Neuron (in vitro differentiated cells): ENCODE measurements at regions not wholly inside any gene's neighbourhood (a gene's known extent, or its start where the extent isn't known, plus 50 kb on each side); places are given as distances from the start of the nearest gene placed in this dataset.

Source experiments
- H2AFZ ChIP-seq: one replicate; pipeline ENCODE4 v1.6.1; 2013; ENCODE audit warnings: low read depth, mild to moderate bottlenecking, inconsistent platforms, low read length, moderate library complexity
- H3K27me3 ChIP-seq: one replicate; pipeline ENCODE4 v1.6.1; 2013; ENCODE audit warnings: low read length; ENCODE audit not compliant: insufficient read depth
- H3K36me3 ChIP-seq: one replicate; pipeline ENCODE4 v1.6.1; 2013; ENCODE audit warnings: low read length; ENCODE audit not compliant: insufficient read depth
- H3K4me1 ChIP-seq: one replicate; pipeline ENCODE4 v1.6.1; 2013; ENCODE audit warnings: low read length; ENCODE audit not compliant: insufficient read depth
- H3K4me3 ChIP-seq: 2 replicates; pipeline ENCODE4 v1.5.1; 2013; ENCODE audit warnings: mild to moderate bottlenecking, low read length, moderate library complexity
- H3K9me3 ChIP-seq: one replicate; pipeline ENCODE4 v1.6.1; 2013; ENCODE audit warnings: low read length

- Histone ChIP-seq H2AFZ (no peak overlapping the region), H3K27me3 (no peaks in the 10 kb centered on the region), H3K4me3 (no peak overlapping the region), H3K4me1 (no peaks in the 10 kb centered on the region), H3K9me3 (no peaks in the 10 kb centered on the region), H3K36me3 (no peaks in the 10 kb centered on the region)
Measured at GRCh38 chr13:47121092-47121763, 224.4 kb upstream of the HTR2A start.

GRCh38 chr13:47120282-47120681, 223.4 kb upstream of the HTR2A start:
- H3K9me3 ChIP-seq = no peaks in the 10 kb centered on the region
- no peaks in the 10 kb centered on the region for H3K36me3 ChIP-seq
- H2AFZ ChIP-seq = no peak overlapping the region
- H3K4me3 ChIP-seq = no peak overlapping the region
- no peaks in the 10 kb centered on the region for H3K4me1 ChIP-seq
- H3K27me3 ChIP-seq = no peaks in the 10 kb centered on the region

- Histone ChIP-seq H3K4me1 (no peaks in the 10 kb centered on the region), H3K9me3 (no peaks in the 10 kb centered on the region), H3K36me3 (no peaks in the 10 kb centered on the region), H3K4me3 (no peak overlapping the region), H3K27me3 (no peaks in the 10 kb centered on the region), H2AFZ (no peak overlapping the region)
Measured at GRCh38 chr13:47119575-47120235, 222.9 kb upstream of the HTR2A start.

GRCh38 chr13:47117268-47117667, 220.4 kb upstream of the HTR2A start:
- H3K36me3 ChIP-seq = no peaks in the 10 kb centered on the region
- H3K4me3 ChIP-seq = no peak overlapping the region
- H3K4me1 ChIP-seq = no peaks in the 10 kb centered on the region
- no peak overlapping the region for H2AFZ ChIP-seq
- no peaks in the 10 kb centered on the region for H3K9me3 ChIP-seq
- H3K27me3 ChIP-seq = no peaks in the 10 kb centered on the region

- Histone ChIP-seq H3K4me1 (no peaks in the 10 kb centered on the region), H2AFZ (no peak overlapping the region), H3K36me3 (no peaks in the 10 kb centered on the region)
Measured at GRCh38 chr13:47114030-47114429, 217.2 kb upstream of the HTR2A start.

GRCh38 chr13:47112903-47113299, 216.0 kb upstream of the HTR2A start:
- no peaks in the 10 kb centered on the region for H3K36me3 ChIP-seq

More at GRCh38 chr13:47114030-47114429, 217.2 kb upstream of the HTR2A start:
- Histone ChIP-seq H3K9me3 (no peaks in the 10 kb centered on the region), H3K4me3 (no peak overlapping the region), H3K27me3 (no peaks in the 10 kb centered on the region)

GRCh38 chr13:47112205-47112902, 215.5 kb upstream of the HTR2A start:
- Histone ChIP-seq H3K9me3 (no peaks in the 10 kb centered on the region), H3K27me3 (no peaks in the 10 kb centered on the region), H3K4me3 (no peak overlapping the region), H3K4me1 (no peaks in the 10 kb centered on the region), H2AFZ (no peak overlapping the region), H3K36me3 (no peaks in the 10 kb centered on the region)

More at GRCh38 chr13:47112903-47113299, 216.0 kb upstream of the HTR2A start:
- Histone ChIP-seq H3K4me3 (no peak overlapping the region), H3K27me3 (no peaks in the 10 kb centered on the region), H2AFZ (no peak overlapping the region), H3K9me3 (no peaks in the 10 kb centered on the region), H3K4me1 (no peaks in the 10 kb centered on the region)

GRCh38 chr13:47111499-47111898, 214.6 kb upstream of the HTR2A start:
- no peaks in the 10 kb centered on the region for H3K27me3 ChIP-seq
- no peaks in the 10 kb centered on the region for H3K4me1 ChIP-seq
- H3K36me3 ChIP-seq = no peaks in the 10 kb centered on the region
- no peak overlapping the region for H3K4me3 ChIP-seq
- H2AFZ ChIP-seq = no peak overlapping the region
- H3K9me3 ChIP-seq = no peaks in the 10 kb centered on the region

- no peaks in the 10 kb centered on the region for H3K27me3 ChIP-seq
- H2AFZ ChIP-seq = no peak overlapping the region
- H3K4me1 ChIP-seq = no peaks in the 10 kb centered on the region
- H3K9me3 ChIP-seq = no peaks in the 10 kb centered on the region
- H3K4me3 ChIP-seq = no peak overlapping the region
- H3K36me3 ChIP-seq = no peaks in the 10 kb centered on the region
Measured at GRCh38 chr13:47110833-47111240, 214.0 kb upstream of the HTR2A start.

- H3K36me3 ChIP-seq = no peaks in the 10 kb centered on the region
- no peaks in the 10 kb centered on the region for H3K27me3 ChIP-seq
- H3K9me3 ChIP-seq = no peaks in the 10 kb centered on the region
- H3K4me3 ChIP-seq = no peak overlapping the region
- no peaks in the 10 kb centered on the region for H3K4me1 ChIP-seq
- no peak overlapping the region for H2AFZ ChIP-seq
Measured at GRCh38 chr13:47110141-47110540, 213.3 kb upstream of the HTR2A start.

GRCh38 chr13:47109028-47109427, 212.2 kb upstream of the HTR2A start:
- Histone ChIP-seq H3K4me3 (no peak overlapping the region), H3K27me3 (no peaks in the 10 kb centered on the region), H3K9me3 (no peaks in the 10 kb centered on the region), H3K4me1 (no peaks in the 10 kb centered on the region), H2AFZ (no peak overlapping the region), H3K36me3 (no peaks in the 10 kb centered on the region)

- H3K4me1 ChIP-seq = no peaks in the 10 kb centered on the region
- H3K27me3 ChIP-seq = no peaks in the 10 kb centered on the region
- no peaks in the 10 kb centered on the region for H3K36me3 ChIP-seq
- H3K4me3 ChIP-seq = no peak overlapping the region
- H3K9me3 ChIP-seq = no peaks in the 10 kb centered on the region
- H2AFZ ChIP-seq = no peak overlapping the region
Measured at GRCh38 chr13:47100214-47100853, 203.5 kb upstream of the HTR2A start.
